H1 (cell line): ENCODE measurements at regions not wholly inside any gene's neighbourhood (a gene's known extent, or its start where the extent isn't known, plus 50 kb on each side); places are given as distances from the start of the nearest gene placed in this dataset.

Experiments used
- CTCF ChIA-PET: fragments of 300-600 bp; sonication (Branson Sonifier 250); formaldehyde crosslinking; loops from one replicate; lab custom pipeline; 2021; ENCODE audit not compliant: partially characterized antibody; lab: Charles Lee
- POLR2A ChIA-PET: fragments of 300-600 bp; sonication (Branson Sonifier 250); formaldehyde crosslinking; loops from one replicate; lab custom pipeline; 2021; ENCODE audit warnings: inconsistent platforms; ENCODE audit not compliant: partially characterized antibody; lab: Charles Lee
- DNase-seq, 2 experiments: peaks; one replicate each; pipeline versions ENCODE4 v3.0.0 to v3.0.0-alpha.2; 2010 to 2022; ENCODE audit warnings: low spot score in 2 of 2, low read depth in 1 of 2, mixed read lengths in 1 of 2
- FAIRE-seq: peaks from 2 replicates; lab custom pipeline; 2011; peaks lifted over from hg19 to GRCh38; lab: Jason Lieb, UNC
- H2AFZ ChIP-seq: 2 replicates; pipeline ENCODE4 v1.8.1; 2012; ENCODE audit warnings: low read length, inconsistent platforms
- H2AK5ac ChIP-seq: 2 replicates; pipeline ENCODE4 v1.6.1; 2013; ENCODE audit warnings: low read depth, low read length
- H2BK120ac ChIP-seq: replicated peaks from 2 replicates; pipeline ENCODE3; 2013; ENCODE audit warnings: low read depth, low read length, inconsistent platforms
- H2BK12ac ChIP-seq: 2 replicates; pipeline ENCODE4 v1.6.1; 2013; ENCODE audit warnings: low read depth, low read length
- H2BK15ac ChIP-seq: 2 replicates; pipeline ENCODE4 v1.6.1; 2013; ENCODE audit warnings: low read length
- H2BK20ac ChIP-seq: 2 replicates; pipeline ENCODE4 v1.6.1; 2013; ENCODE audit warnings: low read length
- H2BK5ac ChIP-seq: 2 replicates; pipeline ENCODE4 v1.6.1; 2013; ENCODE audit warnings: low read depth, low read length
- H3K14ac ChIP-seq: 2 replicates; pipeline ENCODE4 v1.6.1; 2013; ENCODE audit warnings: inconsistent platforms; ENCODE audit not compliant: insufficient read length
- H3K18ac ChIP-seq: 2 replicates; pipeline ENCODE4 v1.6.1; 2013; ENCODE audit warnings: low read length; ENCODE audit errors: extremely low read depth
- H3K23ac ChIP-seq: 2 replicates; pipeline ENCODE4 v1.6.1; 2013; ENCODE audit warnings: inconsistent platforms; ENCODE audit not compliant: insufficient read length
- H3K23me2 ChIP-seq: 2 replicates; pipeline ENCODE4 v1.6.1; 2013; ENCODE audit warnings: low read depth, low read length
- H3K27ac ChIP-seq: 2 replicates; pipeline ENCODE4 v1.6.1; 2011; ENCODE audit warnings: low read depth, low read length, inconsistent platforms
- H3K27me3 ChIP-seq, 4 experiments: replicated peaks in 1 of 4; 1 replicate in 1 of 4; 2 replicates in 3 of 4; pipeline versions ENCODE4 v1.6.1 to v1.8.1; 2011 to 2013; ENCODE audit warnings: low read length in 3 of 4, mild to moderate bottlenecking in 3 of 4, inconsistent platforms in 2 of 4, mixed read lengths in 2 of 4, moderate library complexity in 1 of 4; ENCODE audit not compliant: control insufficient read depth in 3 of 4, insufficient read depth in 3 of 4; ENCODE audit errors: extremely low read depth in 1 of 4
- H3K36me3 ChIP-seq, 4 experiments: 2 replicates each; pipeline versions ENCODE4 v1.6.1 to v1.8.1; 2011 to 2013; ENCODE audit warnings: mild to moderate bottlenecking in 4 of 4, low read length in 3 of 4, moderate library complexity in 2 of 4, control low read depth in 1 of 4, inconsistent platforms in 1 of 4; ENCODE audit not compliant: insufficient read depth in 4 of 4, control insufficient read depth in 2 of 4
- H3K4ac ChIP-seq: replicated peaks from 2 replicates; pipeline ENCODE3; 2013; ENCODE audit warnings: low read length, low read depth, mixed read lengths, inconsistent platforms; ENCODE audit not compliant: insufficient read length
- H3K4me1 ChIP-seq, 4 experiments: replicated peaks in 1 of 4; 1 replicate in 1 of 4; 2 replicates in 3 of 4; pipeline versions ENCODE4 v1.6.1 to v1.8.1; 2011 to 2013; ENCODE audit warnings: low read length in 3 of 4, inconsistent platforms in 2 of 4, mixed read lengths in 1 of 4; ENCODE audit not compliant: insufficient read depth in 4 of 4, control insufficient read depth in 3 of 4
- H3K4me2 ChIP-seq, 2 experiments: 2 replicates each; pipeline versions ENCODE4 v1.6.1 to v1.8.1; 2011 to 2013; ENCODE audit warnings: low read depth in 2 of 2, low read length in 2 of 2, control low read depth in 1 of 2, inconsistent platforms in 1 of 2, mild to moderate bottlenecking in 1 of 2; ENCODE audit not compliant: insufficient read depth in 1 of 2
- H3K4me3 ChIP-seq, 4 experiments: fragments of 200-600, 300-600 bp in 1 of 4; sonication (generic), shearing (Covaris generic), sonication (Bioruptor Twin) in 1 of 4; 2 replicates each; pipeline versions ENCODE4 v1.5.1 to v1.8.1; 2011 to 2016; ENCODE audit warnings: low read length in 4 of 4, low read depth in 3 of 4, control low read depth in 2 of 4, inconsistent platforms in 2 of 4, mild to moderate bottlenecking in 2 of 4, mixed read lengths in 1 of 4, moderate library complexity in 1 of 4; ENCODE audit not compliant: insufficient read depth in 2 of 4; ENCODE audit errors: extremely low read depth in 1 of 4
- H3K56ac ChIP-seq: replicated peaks from 2 replicates; pipeline ENCODE3; 2013; ENCODE audit warnings: low read depth, mild to moderate bottlenecking, mixed read lengths, low read length, inconsistent platforms; ENCODE audit not compliant: insufficient read length
- H3K79me1 ChIP-seq: 2 replicates; pipeline ENCODE4 v1.6.1; 2013; ENCODE audit warnings: low read depth, low read length, control low read depth
- H3K79me2 ChIP-seq, 2 experiments: 2 replicates each; pipeline versions ENCODE4 v1.6.1 to v1.8.1; 2012 to 2013; ENCODE audit warnings: low read length in 2 of 2, mild to moderate bottlenecking in 2 of 2, inconsistent platforms in 1 of 2; ENCODE audit not compliant: insufficient read depth in 2 of 2, control insufficient read depth in 1 of 2
- H3K9ac ChIP-seq, 4 experiments: replicated peaks in 1 of 4; 1 replicate in 1 of 4; 2 replicates in 3 of 4; pipeline versions ENCODE4 v1.6.1 to v1.8.1; 2011 to 2013; ENCODE audit warnings: low read depth in 3 of 4, low read length in 3 of 4, control low read depth in 2 of 4, mild to moderate bottlenecking in 2 of 4, moderate library complexity in 2 of 4, inconsistent platforms in 1 of 4; ENCODE audit errors: extremely low read depth in 1 of 4
- H3K9me3 ChIP-seq, 2 experiments: 2 replicates each; pipeline versions ENCODE4 v1.6.1 to v1.8.1; 2012 to 2013; ENCODE audit warnings: mild to moderate bottlenecking in 2 of 2, moderate library complexity in 2 of 2, control low read depth in 1 of 2, inconsistent platforms in 1 of 2, low read depth in 1 of 2, low read length in 1 of 2, mixed read lengths in 1 of 2; ENCODE audit not compliant: insufficient read depth in 2 of 2
- H4K20me1 ChIP-seq, 2 experiments: replicated peaks in 1 of 2; 2 replicates each; pipeline versions ENCODE3 to v1.8.1; 2011 to 2013; ENCODE audit warnings: inconsistent platforms in 2 of 2, low read length in 2 of 2, mild to moderate bottlenecking in 1 of 2; ENCODE audit not compliant: insufficient read depth in 2 of 2, control insufficient read depth in 1 of 2
- H4K5ac ChIP-seq: 2 replicates; pipeline ENCODE4 v1.6.1; 2013; ENCODE audit warnings: low read length, low read depth, mixed read lengths, inconsistent platforms; ENCODE audit not compliant: insufficient read length
- H4K8ac ChIP-seq: 2 replicates; pipeline ENCODE4 v1.8.0; 2013; ENCODE audit warnings: mild to moderate bottlenecking, moderate library complexity, low read length, inconsistent platforms; ENCODE audit not compliant: insufficient read depth; ENCODE audit errors: extremely low read depth
- H4K91ac ChIP-seq: replicated peaks from 2 replicates; pipeline ENCODE3; 2013; ENCODE audit warnings: low read length, mixed read lengths, inconsistent platforms; ENCODE audit not compliant: insufficient read length
- BCL11A ChIP-seq, 2 experiments: IDR thresholded peaks; one replicate each; pipeline ENCODE4 v1.6.1; 2011; ENCODE audit warnings: low read depth in 2 of 2, low read length in 2 of 2, mild to moderate bottlenecking in 2 of 2
- HDAC6 ChIP-seq: IDR thresholded peaks from one replicate; pipeline ENCODE4 v1.7.1; 2012; ENCODE audit warnings: low read depth, mild to moderate bottlenecking, inconsistent platforms, low read length, moderate library complexity
- RBBP5 ChIP-seq: IDR thresholded peaks from 2 replicates; pipeline ENCODE4 v1.7.1; 2012; ENCODE audit warnings: low read depth, mild to moderate bottlenecking, inconsistent platforms, low read length, moderate library complexity, borderline replicate concordance
- RFX5 ChIP-seq: IDR thresholded peaks from 2 replicates; pipeline ENCODE4 v1.6.1; 2011; ENCODE audit warnings: low read depth, low read length, improper control_type of control experiment, borderline replicate concordance

DNA sequence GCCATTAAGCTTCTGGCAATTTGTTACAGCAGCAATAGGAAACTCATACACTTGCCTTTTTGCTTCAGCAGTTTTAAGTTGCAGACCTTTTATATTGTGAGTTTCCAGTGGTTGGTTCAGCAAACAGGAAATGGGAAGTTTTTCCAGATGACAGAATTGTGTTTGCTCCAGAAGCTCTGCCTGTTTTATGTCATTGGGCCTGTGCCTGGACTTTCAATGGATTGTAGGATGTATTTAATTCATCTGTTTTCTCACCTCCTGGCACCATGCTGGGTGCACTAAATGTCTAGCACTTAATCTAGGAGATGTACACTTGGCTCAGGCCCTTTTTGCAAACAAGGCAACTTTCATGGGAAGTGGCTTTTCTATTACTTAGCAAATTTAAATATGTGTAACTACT, 100.4 kb upstream of the CLINT1 start:
- CTCF ChIA-PET = interaction anchor here (0.6 to 9.4 kb wide), 3 partner anchors 9 to 22 kb away, joined by 3 to 79 read pairs (median 3); no protein-coding TSS in a partner anchor
- no peaks in the 10 kb centered on the region for H3K79me2 ChIP-seq
- H3K4me2 ChIP-seq = no peak overlapping the region

More for the DNA sequence above, 100.4 kb upstream of the CLINT1 start:
- H3K14ac ChIP-seq = no peak overlapping the region
- no peak overlapping the region for H3K9ac ChIP-seq
- H4K8ac ChIP-seq = no peak overlapping the region
- H2AFZ ChIP-seq = no peak overlapping the region
- no peak overlapping the region for H3K23ac ChIP-seq
- H3K9me3 ChIP-seq = no peaks in the 10 kb centered on the region
- H3K4me1 ChIP-seq = peaks cover 0 to under 1% (median 0%) of the 10 kb centered on the region in 4 experiments; a peak in 2 of 7 replicates
- no peak overlapping the region for H3K27ac ChIP-seq
- no peak overlapping the region for H2BK12ac ChIP-seq
- no peaks in the 10 kb centered on the region for H4K20me1 ChIP-seq
- POLR2A ChIA-PET = interaction anchor here (2.0 kb wide), 2 partner anchors 10 kb away, joined by 5 to 6 read pairs; no protein-coding TSS in a partner anchor
- no peak overlapping the region for H2BK15ac ChIP-seq
- no peak overlapping the region for H2BK120ac ChIP-seq
- H3K27me3 ChIP-seq = no peaks in the 10 kb centered on the region
- no peak overlapping the region for H3K18ac ChIP-seq
- H3K4me3 ChIP-seq = no peak overlapping the region
- H2BK5ac ChIP-seq = no peak overlapping the region
- no peaks in the 10 kb centered on the region for H3K79me1 ChIP-seq
- no peak overlapping the region for H4K5ac ChIP-seq
- H3K4ac ChIP-seq = no peak overlapping the region
- H3K56ac ChIP-seq = no peak overlapping the region
- no peak overlapping the region for H2BK20ac ChIP-seq
- no peaks in the 10 kb centered on the region for H3K23me2 ChIP-seq
- H4K91ac ChIP-seq = no peak overlapping the region
- no peak for DNase-seq
- no peaks in the 10 kb centered on the region for H3K36me3 ChIP-seq
- TF ChIP-seq HDAC6 (no peak), RFX5 (no peak), BCL11A (IDR thresholded peaks at IDR 0.05; ENCODE audit: low read depth in 2 of 2, low read length in 2 of 2) (no peak), RBBP5 (no peak)
- TF ChIP-seq, all 59 proteins: peak for 0
- H2AK5ac ChIP-seq = no peak overlapping the region
- no peak for FAIRE-seq
